ENCODE measurements at regions not wholly inside any gene's neighbourhood (a gene's known extent, or its start where the extent isn't known, plus 50 kb on each side); places are given as distances from the start of the nearest gene placed in this dataset.

DNA sequence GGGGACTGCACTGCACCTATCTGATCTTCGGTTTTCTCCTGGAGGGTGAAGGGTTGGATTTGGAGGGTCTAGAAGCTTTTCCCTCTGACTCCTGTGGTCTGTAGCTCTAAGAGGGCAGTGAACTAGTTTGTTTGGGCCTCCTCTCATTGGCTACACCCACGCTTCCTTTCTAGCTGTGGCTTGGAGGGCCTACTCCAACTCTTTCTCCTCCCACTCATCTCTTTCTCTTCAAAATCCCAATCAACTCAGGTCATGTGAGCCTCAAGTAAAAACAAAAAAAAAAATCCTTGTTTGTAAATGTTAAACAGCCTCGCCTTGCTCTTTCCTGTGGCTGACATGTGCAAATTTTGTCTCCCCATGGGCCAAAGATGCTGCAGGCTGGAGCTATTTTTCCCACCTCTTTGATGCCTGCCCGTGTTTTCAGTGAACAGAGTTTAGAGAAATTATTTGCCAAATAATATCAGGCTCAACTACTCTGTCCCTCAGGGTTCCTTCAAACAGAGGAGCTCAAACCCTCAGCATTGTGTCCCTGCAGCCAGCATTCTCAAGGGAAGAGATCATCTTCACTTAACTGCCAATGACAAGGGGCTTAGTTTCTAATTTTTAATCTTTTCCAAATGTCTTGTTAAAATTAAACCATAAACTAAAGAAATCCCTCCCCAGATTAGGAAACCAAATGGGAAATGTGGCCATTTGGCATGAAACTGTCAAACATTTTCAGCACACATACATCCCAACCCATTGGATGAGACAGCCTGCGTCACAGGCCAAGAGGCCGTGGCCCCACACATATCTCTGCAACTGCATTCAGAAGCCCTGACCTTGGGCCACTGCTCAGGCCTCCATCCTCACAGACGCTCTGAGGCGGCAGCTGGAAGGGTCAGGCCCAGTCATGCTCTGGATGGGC lies 114.8 kb upstream of the THBS1 start:
- no peak for DNase-seq

DNA sequence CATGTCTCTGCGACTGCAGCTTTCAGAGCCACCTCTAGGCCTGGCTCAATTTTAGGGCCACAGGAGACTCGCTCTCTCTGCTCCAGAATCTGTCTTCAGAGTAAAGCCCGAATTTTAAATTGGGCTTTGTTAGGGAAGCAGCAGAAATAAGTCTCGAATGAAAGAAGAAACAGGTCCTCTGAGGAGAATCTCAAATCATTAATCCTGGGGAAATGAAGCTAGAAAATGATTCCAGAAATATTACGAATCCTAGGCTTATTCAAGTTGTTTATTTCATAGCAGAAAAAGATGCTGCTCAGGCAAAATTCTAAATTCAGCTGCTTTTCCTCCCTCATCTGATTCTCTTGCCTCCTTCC lies 114.2 kb upstream of the THBS1 start:
- DNase-seq = no peak

DNA sequence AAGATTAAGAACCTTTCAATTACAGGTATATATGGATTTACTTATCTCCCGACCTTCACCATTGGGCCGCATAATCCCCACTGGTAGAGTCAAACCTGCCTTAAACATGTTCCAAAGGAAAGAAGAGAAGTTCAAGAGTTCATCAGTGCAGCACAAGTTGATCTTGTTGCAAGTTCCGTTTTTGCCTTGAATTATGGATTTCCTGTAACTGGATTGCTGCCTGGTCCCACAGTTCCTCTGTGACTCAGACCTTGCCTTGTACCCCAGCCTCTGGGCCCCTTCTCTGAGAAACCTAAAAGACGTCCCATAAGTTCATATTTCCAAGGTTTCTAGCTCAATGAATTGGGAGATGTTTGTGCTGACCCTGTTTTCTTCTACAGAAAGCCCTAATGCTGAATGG lies 112.5 kb upstream of the THBS1 start:
- DNase-seq = no peak

DNA sequence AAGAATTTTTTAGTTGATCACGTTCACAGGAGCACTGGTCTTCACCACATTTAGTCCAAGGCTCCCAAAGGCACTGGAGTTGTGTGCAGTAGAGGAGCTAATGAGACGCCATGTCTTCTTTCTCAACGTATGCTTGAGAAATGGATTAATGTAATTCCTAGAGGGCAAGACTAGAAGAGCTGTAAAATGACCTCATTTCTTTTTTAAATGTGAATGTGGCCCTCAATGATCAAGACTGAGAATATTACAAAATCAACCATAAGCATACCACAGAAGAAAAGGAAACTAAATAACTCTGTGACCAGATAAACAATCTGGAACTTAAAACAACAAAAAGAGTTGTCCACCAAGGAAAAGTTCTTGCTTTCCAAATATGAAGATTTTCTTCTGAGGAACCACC lies 112.1 kb upstream of the THBS1 start:
- no peak for DNase-seq

DNA sequence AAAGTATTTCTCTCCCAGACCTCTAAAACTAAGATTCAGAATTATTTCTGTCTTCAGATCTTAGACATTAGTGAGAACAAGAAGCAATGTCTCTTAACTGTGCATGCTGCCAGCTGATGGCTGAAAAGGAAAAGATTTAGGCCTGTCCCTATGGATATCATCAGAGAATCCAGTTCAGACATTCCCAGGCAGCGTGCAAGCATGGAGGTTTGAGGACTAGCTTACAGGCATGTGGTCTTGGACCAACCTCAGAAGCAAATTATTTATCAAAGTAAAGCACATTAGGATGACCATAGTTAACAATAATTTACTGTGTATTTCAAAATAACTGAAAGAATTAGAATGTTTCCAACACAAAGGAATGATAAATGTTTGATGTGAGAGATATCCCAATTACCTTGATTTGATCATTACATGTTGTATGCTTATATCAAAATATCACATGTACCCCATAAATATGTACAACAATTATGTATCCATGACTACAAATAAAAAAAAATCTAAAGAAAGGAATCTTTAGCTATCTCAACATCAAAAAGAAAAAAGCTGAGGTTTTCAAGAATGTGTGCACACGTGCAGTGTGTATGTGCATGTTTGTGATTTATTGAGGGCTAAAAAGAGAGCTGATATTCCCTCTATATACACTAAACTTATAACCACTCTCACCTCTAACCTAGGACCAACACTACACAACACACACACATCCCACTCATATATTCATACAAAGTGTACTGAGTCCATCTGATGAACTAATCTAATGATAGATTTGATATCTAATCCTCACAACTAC lies 108.9 kb upstream of the THBS1 start:
- no peak for DNase-seq

DNA sequence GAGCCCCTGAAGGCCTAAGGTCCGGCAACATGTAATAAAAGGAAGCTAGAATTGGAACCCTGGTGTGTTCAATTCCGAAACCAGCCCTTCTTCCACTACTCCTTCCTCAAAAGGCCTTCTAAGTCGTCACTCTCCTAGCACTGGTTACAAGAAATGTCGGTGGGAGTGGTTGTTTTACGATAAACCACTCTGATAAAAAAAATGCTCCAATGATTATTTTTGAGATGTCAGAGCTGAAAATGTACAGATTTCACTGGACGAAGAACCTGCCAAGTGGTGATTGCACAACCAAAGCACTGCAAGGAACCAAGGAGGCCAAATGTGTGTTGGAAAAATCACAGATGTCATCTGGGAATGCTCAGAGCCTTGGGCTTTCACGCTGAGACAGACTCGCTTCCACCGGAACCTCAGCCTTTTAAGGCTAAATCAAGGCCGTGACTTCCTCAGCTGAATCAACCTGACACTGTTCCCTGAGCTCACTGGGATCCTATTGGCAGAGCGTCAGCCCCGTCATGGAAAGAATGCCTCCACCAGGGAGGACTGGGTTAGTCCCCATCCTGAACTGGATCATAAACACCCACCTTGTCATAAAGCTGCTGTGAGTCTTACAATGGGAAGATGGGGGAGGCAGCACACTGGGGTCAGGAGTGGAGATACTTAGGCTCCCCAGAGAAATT lies 108.1 kb upstream of the THBS1 start:
- DNase-seq = no peak

DNA sequence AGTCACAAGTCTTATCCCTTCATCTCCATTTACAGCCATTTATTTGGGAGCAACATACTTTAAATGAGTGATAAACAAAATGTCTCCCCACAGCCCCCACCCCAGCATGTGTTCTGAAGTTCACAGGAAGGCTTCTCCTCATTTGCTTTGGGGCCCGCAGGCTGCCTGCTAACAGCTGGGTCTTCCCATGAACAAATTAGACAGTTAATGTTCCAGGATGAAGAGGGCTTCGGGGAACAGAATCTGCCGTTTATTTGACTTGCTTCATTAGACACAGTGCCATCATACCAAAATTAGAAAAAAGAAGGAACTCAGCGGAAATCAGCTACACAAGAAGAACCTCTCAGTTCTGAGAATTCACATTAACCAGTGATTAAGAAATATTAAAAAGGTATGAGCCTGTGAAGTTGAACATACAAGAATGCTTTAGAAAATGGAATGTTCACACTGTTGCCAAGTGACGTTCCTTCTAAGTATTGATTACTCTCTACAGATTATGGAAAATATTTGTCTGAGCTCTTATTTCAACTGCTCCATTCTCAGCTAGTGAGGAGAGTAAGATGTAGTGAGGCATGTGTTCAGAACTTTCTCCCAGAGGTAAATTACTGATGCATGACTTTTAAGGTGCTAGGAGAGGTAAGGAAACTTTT lies 107.5 kb upstream of the THBS1 start:
- DNase-seq = no peak

DNA sequence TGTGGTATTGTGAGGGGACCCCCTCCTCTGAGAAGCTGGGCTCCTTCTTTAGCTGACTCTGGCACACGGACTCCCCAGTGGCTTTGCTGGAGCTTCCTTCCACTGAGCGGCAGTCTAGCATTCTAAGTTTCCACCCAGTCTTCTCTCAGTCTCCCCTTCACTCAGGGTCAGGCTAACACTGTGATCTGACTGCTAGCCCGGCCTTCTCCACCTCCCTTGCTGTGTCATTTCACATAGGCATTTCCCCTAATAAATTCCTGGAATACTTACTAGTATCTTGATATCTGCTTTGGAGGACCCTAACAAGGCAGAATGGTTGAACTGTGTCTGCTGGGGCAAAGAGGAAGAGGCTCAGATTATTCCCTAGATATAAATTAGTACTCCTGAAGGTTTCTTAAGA lies 106.2 kb upstream of the THBS1 start:
- DNase-seq = no peak

DNA sequence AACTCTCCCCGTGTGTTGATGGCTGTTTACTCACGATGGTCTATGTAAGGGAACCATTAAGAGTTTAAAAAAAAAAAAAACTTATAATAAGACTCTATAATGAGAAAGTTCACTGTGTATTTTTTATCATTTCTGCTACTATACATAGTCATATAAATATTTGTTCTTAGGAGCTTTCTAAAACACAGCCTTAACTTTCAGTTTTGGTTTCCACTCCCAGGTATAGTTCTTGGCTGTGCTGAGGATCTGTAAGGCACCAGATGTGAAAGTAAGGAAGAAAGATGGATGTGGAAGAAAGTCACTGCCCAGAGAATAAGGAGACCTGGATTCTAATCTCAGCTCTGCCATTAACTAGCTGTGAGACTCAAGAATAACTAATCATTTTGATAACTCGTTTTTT lies 101.9 kb upstream of the THBS1 start:
- DNase-seq = no peak

DNA sequence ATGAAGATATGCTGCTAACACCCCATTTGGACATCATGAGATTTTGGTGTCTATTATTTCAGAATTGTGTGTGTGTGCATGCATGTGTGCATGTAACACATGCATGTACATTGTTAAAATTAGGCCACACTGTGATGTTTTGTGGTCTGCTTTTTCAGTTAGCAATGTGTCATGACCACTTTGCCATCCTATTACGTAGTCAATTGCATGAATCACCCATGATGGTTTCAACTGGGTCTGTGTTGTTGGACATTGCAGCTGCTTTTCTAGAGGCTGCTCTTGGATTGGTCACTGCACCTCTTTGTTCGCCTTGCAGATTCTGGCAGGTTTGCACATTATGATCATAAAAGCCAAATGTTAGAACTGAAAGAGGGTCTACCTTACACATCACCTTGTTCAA lies 101.0 kb upstream of the THBS1 start:
- no peak for DNase-seq

DNA sequence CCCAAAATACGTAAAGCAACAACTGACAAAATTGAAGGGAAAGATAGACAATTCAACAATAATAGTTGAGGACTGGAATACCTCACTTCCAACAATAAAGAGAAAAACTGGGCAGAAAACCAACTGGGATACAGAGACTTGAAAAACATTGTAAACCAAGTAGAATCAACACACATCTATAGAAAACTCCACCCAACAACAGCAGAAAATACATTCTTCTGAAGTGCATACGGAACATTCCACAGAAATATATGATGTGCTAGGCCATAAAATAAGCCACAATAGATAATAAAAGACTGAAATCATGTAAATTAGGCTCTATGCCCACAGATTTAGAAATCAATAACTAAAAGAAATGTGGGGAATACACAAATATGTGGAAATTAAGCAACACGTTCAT lies 98.4 kb upstream of the THBS1 start:
- DNase-seq = no peak

DNA sequence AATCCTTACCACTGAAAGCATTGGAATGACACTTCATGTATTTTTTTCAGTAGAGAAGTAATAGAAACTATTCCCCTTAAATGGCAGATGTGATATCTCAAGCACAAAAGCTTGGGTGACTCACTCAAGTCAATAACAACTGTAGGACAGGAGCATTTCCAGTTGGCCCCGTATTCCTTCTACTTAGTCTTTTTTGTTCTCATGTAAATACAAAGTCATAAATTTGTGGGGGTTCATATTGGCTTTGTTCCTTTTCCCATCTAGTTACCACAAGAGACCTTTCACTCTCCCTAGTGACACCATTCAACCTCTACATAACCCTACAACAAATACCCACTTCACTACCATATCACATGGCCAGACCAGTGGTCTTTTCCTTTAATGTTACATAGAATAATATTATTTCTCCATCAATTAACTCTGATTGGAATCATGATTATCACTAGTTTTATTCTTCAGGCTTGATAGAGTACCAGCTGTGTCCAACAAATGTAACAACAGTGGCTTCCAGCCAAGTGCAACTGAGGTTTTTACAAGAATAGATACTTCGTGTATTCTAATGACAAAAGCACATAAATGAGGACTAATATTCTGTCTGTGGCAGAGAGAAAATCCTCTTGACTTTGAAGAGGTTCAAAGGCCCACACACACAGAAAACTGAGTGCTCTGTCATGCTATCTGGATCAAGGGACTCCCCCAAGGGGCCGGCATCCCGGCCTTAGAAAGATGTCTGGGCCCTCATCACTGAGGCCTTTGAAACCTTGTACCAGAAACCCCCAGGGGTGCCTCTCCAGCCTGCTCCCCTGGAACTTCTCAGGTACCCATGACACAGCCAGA lies 94.0 kb upstream of the THBS1 start:
- DNase-seq = no peak

DNA sequence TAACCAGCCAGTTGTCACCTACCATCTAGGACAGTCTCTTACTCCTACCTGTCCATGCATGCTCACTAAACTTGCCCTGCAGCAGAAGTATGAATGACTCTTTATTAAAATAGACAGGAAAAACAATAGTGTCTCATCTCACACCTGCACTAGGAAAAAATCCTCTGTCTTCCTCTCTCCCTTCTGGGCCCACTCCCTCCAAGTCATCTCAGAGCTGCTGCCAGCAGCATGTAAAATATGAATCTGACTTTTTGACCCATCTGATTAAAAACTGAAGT lies 93.5 kb upstream of the THBS1 start:
- DNase-seq = no peak

DNA sequence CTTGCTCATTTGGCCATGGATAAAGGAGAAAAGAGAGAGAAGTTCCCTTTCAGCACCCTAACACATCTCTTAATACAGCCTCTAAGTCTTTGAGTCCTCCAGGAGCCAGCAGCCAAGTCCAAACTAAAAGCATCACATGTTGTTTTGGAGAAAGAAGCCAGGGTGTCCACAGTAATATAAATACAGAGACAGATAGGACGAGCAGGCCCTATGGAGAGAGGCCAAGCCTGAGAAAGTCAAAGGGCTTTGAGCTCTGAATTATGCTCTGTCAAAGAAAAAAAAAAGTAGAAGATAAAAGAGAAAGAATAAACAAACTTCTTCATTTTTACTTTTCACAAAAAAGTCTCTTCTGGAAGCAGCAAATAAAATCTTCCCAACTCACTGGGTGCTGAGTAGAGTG lies 92.4 kb upstream of the THBS1 start:
- no peak for DNase-seq

DNA sequence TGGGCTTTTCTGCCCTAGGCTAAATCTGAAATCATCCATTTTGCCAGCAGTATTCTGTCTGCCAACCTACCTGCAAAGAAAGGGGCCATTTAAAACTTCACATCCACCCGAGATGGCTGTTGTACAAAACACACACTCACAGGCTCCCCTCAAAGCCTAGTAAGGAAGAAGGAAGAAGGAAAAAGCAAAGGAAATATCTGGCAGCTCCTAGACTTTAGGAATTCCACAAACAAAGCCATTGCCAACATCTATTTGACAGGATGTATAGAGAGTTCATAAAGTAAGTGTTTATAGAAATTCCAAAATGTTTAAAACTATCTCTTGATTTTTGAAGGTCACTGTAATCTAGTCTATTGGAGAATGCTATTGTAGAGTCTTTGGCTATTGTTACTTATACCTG lies 91.9 kb upstream of the THBS1 start:
- DNase-seq = no peak

DNA sequence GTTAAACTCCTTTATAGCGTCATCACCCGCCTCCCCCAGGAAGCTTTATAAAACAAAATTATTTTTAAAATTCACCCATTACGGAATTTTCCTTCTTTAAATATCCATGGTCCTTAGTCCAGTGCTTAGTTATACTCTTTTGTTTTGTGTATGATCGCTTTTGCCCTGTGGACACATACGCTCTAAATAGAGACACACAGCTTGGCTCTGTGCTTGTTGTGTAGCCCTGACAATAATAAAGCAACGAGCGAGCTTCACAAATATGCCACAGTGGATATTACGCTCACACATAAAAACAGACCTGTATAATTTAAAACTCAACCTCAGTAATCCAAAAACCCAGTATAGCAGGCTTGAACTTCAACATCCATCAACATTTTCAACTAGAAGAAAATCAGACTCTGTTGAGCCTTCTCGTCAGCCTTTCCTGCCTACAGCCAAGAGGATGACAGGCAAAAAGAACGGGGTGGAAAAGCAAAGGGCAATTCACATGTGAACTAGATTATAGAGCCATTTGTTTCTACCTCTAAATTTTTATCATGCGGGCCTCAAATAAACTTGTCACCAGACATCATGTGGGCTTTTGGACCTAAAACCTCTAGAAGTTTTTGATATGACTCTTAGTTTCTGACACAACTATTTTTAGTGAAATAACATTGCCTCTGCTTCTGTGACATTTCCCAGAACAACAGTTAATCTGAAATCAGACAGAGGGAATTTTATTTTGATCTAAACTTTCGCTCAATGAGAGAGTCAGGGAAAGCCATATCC lies 89.6 kb upstream of the THBS1 start:
- no peak for DNase-seq

DNA sequence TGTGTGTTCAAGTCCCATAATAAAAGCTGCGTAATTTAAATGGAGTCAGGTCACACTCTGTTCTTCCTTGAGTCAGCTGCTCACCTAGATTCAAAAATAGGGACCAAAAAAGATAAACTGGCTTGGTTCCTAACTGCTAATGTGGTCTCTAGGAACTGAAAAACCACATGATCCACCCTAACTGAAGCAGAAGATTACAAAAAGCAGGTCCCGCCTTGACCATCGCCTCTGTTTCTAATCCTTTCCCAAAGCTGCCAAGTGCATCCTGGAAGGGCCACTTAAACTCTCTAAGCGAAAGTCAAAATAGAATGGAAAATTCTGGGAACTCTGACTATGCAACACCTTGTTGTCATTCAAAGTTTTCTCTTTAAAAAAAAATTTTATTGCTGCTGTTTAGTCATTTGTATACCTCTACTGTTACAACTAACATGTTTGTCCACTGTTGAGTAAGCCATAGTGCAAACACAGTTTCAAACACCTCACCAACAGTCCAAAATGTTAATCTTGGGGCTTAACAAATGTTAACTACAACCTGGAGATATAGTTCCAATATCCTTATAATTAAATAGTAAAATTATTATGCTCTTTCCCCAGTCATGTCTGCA lies 88.9 kb upstream of the THBS1 start:
- DNase-seq = no peak

DNA sequence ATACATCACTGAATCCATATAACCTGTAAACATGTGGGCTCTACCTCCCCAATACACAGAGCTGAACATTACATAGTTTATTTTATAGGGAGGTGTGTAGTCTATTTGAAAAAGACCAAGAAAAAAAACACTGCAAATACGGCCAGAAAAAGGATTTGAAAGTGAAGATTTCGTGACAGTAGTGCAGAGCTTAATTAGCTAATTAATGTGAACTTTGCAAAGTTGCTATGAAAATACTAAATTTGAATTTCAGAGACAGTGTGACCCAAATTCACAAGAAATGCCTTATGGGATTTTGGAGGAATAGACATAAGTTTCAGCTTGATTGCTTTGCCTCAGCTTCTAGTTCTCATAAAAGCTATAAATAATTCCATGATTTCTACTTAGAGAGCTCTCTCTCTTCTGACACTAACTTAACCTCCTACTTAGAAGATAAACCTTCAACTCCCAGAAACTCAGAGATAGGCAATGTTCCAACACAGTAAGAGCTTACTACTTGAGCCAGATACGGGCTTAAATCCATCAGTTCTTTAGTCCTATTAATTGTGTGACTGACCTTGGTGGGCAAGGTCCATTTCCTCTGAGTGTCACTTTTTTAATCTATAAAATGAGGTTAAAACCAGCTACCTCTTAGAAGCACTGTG lies 87.3 kb upstream of the THBS1 start:
- DNase-seq = no peak

DNA sequence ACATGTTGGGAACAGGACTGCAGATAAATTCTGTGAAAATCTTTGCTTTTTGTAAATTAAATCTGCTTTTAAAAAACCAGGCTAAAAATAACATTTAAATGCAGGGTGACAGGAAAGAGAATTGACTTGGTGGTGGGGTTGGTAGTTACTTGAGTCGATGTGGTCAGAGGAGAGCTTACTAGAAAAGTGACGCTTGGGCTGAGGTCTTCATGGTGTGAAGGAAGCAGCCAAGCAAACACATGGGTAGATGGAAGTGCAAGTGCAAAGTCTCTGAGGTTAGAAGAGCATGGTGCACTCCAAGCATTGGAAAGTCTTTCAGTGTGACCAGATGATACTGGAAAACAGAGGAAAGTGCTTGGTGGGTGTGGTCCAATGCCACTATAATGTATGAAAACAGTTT lies 86.4 kb upstream of the THBS1 start:
- DNase-seq = no peak

All from central memory CD4-positive, alpha-beta T cell (primary cell).